Testis (tissue), 2 donors: ENCODE measurements at regions not wholly inside any gene's neighbourhood (a gene's known extent, or its start where the extent isn't known, plus 50 kb on each side); places are given as distances from the start of the nearest gene placed in this dataset.

Experiments
- DNase-seq: peaks from one replicate; pipeline ENCODE4 v3.0.0-alpha.2; 2019
- H3K27ac ChIP-seq, 2 donors: fragments of 200-600 bp; sonication (generic); one replicate each; pipeline ENCODE4 v1.5.1; 2019
- H3K27me3 ChIP-seq: fragments of 200-600 bp; sonication (generic); one replicate; pipeline ENCODE4 v1.5.1; 2019
- H3K36me3 ChIP-seq: fragments of 200-600 bp; sonication (generic); one replicate; pipeline ENCODE4 v1.5.1; 2017; ENCODE audit warnings: low read depth; ENCODE audit errors: missing control alignments
- H3K4me1 ChIP-seq: fragments of 200-600 bp; sonication (generic); one replicate; pipeline ENCODE4 v1.5.1; 2019
- H3K4me3 ChIP-seq, 2 donors: fragments of 200-600 bp; sonication (generic); one replicate each; pipeline ENCODE4 v1.5.1; 2017 to 2019
- H3K9me3 ChIP-seq: fragments of 200-600 bp; sonication (generic); one replicate; pipeline ENCODE4 v1.5.1; 2017
- CTCF ChIP-seq, 3 experiments: fragments of 450-650 bp in 2 of 3; fragments of 200-600 bp in 1 of 3; sonication (generic) in 1 of 3; IDR thresholded peaks; one replicate each; pipeline ENCODE4 v1.5.1; 2016 to 2019; ENCODE audit warnings: antibody characterized with exemption in 3 of 3, mild to moderate bottlenecking in 2 of 3, moderate library complexity in 1 of 3
- POLR2A ChIP-seq: fragments of 450-650 bp; IDR thresholded peaks from one replicate; pipeline ENCODE4 v1.6.1; 2017; ENCODE audit warnings: antibody characterized with exemption, mild to moderate bottlenecking, moderate library complexity
- WGBS, 2 donors: methylation state at CpG; one replicate each; pipeline ENCODE4 v1.1.5; 2018; 5-methylcytosine and 5-hydroxymethylcytosine counted together
- intact Hi-C: fragments of 100-400 bp; cut with DNase I; formaldehyde crosslinking; loops from one replicate; pipeline ENCODE4 v1.15.1; 2023; ENCODE audit warnings: low total_unique reads

DNA sequence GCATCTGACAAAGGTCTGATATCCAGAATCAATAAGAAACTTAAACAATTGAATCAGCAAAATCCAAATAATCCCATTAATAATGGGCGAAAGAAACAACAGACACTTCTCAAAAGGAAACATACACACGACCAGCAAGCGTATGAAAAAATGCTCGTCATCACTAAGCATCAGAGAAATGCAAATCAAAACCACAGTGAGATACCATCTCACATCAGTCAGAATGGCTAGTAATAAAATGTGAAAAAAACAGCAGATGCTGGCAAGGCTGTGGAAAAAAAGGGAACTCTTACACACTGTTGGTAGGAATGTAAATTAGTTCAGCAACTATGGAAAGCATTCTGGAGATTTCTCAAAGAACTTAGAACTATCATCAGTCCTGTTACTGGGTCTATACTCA is 496.7 kb downstream of the SH2D4B start:
- 64% methylated on average over 4 of the region's 4 CpGs for WGBS, 2 donors
- DNase-seq: no peak
- TF ChIP-seq CTCF (IDR thresholded peaks at IDR 0.05): no peak
- TF ChIP-seq POLR2A: no peak

GRCh38 chr10:81036257-81036656 is 498.6 kb downstream of the SH2D4B start:
- H3K9me3 ChIP-seq: no peaks in the 10 kb centered on the region
- intact Hi-C loops: no loop called here
- no peak overlapping the region for H3K4me3 ChIP-seq
- no peak for TF ChIP-seq POLR2A
- no peak for TF ChIP-seq CTCF (IDR thresholded peaks at IDR 0.05)
- no peak for DNase-seq
- H3K36me3 ChIP-seq: no peaks in the 10 kb centered on the region
- 79 to 81% methylated on average over 3 of the region's 3 CpGs for WGBS, 2 donors
- no peaks in the 10 kb centered on the region for H3K4me1 ChIP-seq
- no peaks in the 10 kb centered on the region for H3K27me3 ChIP-seq
- H3K27ac ChIP-seq: no peak overlapping the region

More for the DNA sequence above, 496.7 kb downstream of the SH2D4B start:
- Histone ChIP-seq H3K4me1 (no peaks in the 10 kb centered on the region), H3K27ac (no peak overlapping the region), H3K9me3 (no peaks in the 10 kb centered on the region), H3K27me3 (no peaks in the 10 kb centered on the region), H3K36me3 (no peaks in the 10 kb centered on the region), H3K4me3 (no peak overlapping the region)
- intact Hi-C loops: no loop called here

GRCh38 chr10:81040031-81040430 is 502.3 kb downstream of the SH2D4B start:
- Histone ChIP-seq H3K27me3 (no peaks in the 10 kb centered on the region), H3K9me3 (no peaks in the 10 kb centered on the region), H3K36me3 (no peaks in the 10 kb centered on the region), H3K27ac (no peak overlapping the region), H3K4me3 (no peak overlapping the region), H3K4me1 (no peaks in the 10 kb centered on the region)
- intact Hi-C loops: no loop called here
- TF ChIP-seq POLR2A (no peak), CTCF (IDR thresholded peaks at IDR 0.05) (no peak)
- 83 to 88% methylated on average over 6 of the region's 6 CpGs for WGBS, 2 donors
- DNase-seq: no peak

DNA sequence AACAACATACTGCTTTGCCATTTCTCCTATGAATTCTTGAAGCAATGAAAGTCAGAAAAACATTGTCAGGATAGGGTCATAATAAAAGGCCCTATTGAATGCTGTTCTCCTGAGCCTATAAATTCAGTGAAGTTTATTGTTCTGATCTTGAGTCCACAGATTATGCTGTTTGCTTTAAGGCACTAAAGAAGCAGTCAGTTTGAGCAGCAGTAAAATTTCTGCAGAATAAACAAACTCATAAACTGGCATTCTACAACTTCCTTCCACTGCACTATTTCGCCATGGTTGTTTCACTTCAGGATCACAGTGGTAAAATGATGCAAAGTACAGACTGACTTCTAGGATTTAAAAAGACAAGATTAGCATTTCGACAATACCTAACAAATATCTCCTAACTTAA is 503.2 kb downstream of the SH2D4B start:
- Histone ChIP-seq H3K36me3 (no peaks in the 10 kb centered on the region), H3K27me3 (no peaks in the 10 kb centered on the region), H3K27ac (no peak overlapping the region), H3K4me3 (no peak overlapping the region), H3K9me3 (no peaks in the 10 kb centered on the region), H3K4me1 (no peaks in the 10 kb centered on the region)
- DNase-seq: no peak
- intact Hi-C loops: no loop called here
- 72 to 85% methylated on average over 2 of the region's 2 CpGs for WGBS, 2 donors
- TF ChIP-seq CTCF (IDR thresholded peaks at IDR 0.05) (no peak), POLR2A (no peak)

DNA sequence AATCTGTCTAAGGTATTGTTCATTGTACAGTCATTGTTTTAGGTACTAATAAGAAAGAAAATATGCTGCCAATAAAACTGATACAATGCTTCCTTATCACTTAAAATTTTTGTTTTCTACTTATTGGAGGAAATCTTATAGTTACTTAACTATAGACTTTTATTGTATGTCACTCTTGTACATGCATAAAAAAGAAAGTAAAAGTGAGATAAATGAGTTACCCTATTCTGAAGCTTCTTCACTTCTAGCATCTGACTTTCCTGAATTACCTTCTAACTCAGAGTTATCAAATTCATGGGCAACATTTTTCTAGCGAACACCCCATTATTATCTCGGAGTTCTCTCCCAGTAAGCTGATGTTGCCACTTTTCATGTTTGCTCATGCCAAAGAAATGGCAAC is 504.9 kb downstream of the SH2D4B start:
- Histone ChIP-seq H3K4me1 (no peaks in the 10 kb centered on the region), H3K4me3 (no peak overlapping the region), H3K27me3 (no peaks in the 10 kb centered on the region), H3K27ac (no peak overlapping the region), H3K9me3 (no peaks in the 10 kb centered on the region), H3K36me3 (no peaks in the 10 kb centered on the region)
- no peak for TF ChIP-seq POLR2A
- no peak for TF ChIP-seq CTCF (IDR thresholded peaks at IDR 0.05)
- WGBS, 2 donors: 64 to 70% methylated on average over 2 of the region's 2 CpGs
- intact Hi-C loops: no loop called here
- no peak for DNase-seq
